ENCODE measurements at regions not wholly inside any gene's neighbourhood (a gene's known extent, or its start where the extent isn't known, plus 50 kb on each side); places are given as distances from the start of the nearest gene placed in this dataset.

GRCh38 chr1:38446936-38447335, 400.3 kb upstream of the POU3F1 start:
- no peak for TF ChIP-seq CTCF (IDR thresholded peaks at IDR 0.05; ENCODE audit: insufficient read depth, low read depth, low read length, missing control alignments)
- DNase-seq (ENCODE audit: low read depth): no peak
- no peak overlapping the region for H3K4me3 ChIP-seq (ENCODE audit: low read length)

GRCh38 chr1:38444770-38445442, 398.3 kb upstream of the POU3F1 start:
- TF ChIP-seq CTCF (IDR thresholded peaks at IDR 0.05; ENCODE audit: insufficient read depth, low read depth, low read length, missing control alignments): no peak
- no peak for DNase-seq (ENCODE audit: low read depth)
- no peak overlapping the region for H3K4me3 ChIP-seq (ENCODE audit: low read length)

- DNase-seq (ENCODE audit: low read depth): peak; percentile 26
- no peak for TF ChIP-seq CTCF (IDR thresholded peaks at IDR 0.05; ENCODE audit: insufficient read depth, low read depth, low read length, missing control alignments)
- H3K4me3 ChIP-seq (ENCODE audit: low read length): no peak overlapping the region
These were observed 397.7 kb upstream of the POU3F1 start for GRCh38 chr1:38444311-38444710.

- H3K4me3 ChIP-seq (ENCODE audit: low read length): no peak overlapping the region
- DNase-seq (ENCODE audit: low read depth): no peak
- no peak for TF ChIP-seq CTCF (IDR thresholded peaks at IDR 0.05; ENCODE audit: insufficient read depth, low read depth, low read length, missing control alignments)
These were observed 393.8 kb upstream of the POU3F1 start for GRCh38 chr1:38440402-38440801.

GRCh38 chr1:38436749-38437148, 390.2 kb upstream of the POU3F1 start:
- H3K4me3 ChIP-seq (ENCODE audit: low read length): no peak overlapping the region
- TF ChIP-seq CTCF (IDR thresholded peaks at IDR 0.05; ENCODE audit: insufficient read depth, low read depth, low read length, missing control alignments): no peak
- no peak for DNase-seq (ENCODE audit: low read depth)

- TF ChIP-seq CTCF (IDR thresholded peaks at IDR 0.05; ENCODE audit: insufficient read depth, low read depth, low read length, missing control alignments): no peak
- no peak overlapping the region for H3K4me3 ChIP-seq (ENCODE audit: low read length)
- no peak for DNase-seq (ENCODE audit: low read depth)
These were observed 389.4 kb upstream of the POU3F1 start for GRCh38 chr1:38436006-38436405.

- no peak overlapping the region for H3K4me3 ChIP-seq (ENCODE audit: low read length)
- no peak for DNase-seq (ENCODE audit: low read depth)
- no peak for TF ChIP-seq CTCF (IDR thresholded peaks at IDR 0.05; ENCODE audit: insufficient read depth, low read depth, low read length, missing control alignments)
These were observed 386.6 kb upstream of the POU3F1 start for GRCh38 chr1:38433084-38433722.

Data from epithelial cell of esophagus (primary cell).